Thoracic aorta (tissue), 2 donors: ENCODE measurements at regions not wholly inside any gene's neighbourhood (a gene's known extent, or its start where the extent isn't known, plus 50 kb on each side); places are given as distances from the start of the nearest gene placed in this dataset.
"Not testable (repeated sequence)": the region's sequence is repeated elsewhere in the genome, so short reads cannot be mapped to it uniquely, and the experiment has no call there.

Experiments
- ATAC-seq: fragments of 150-250 bp; one replicate; pipeline ENCODE4 v1.8.0; 2017; ENCODE audit warnings: low read depth; ENCODE audit not compliant: insufficient number of reproducible peaks, low FRiP score
- DNase-seq: peaks from one replicate; pipeline ENCODE4 v3.0.0-alpha.2; 2020; ENCODE audit warnings: low spot score
- H3K27ac ChIP-seq, 2 donors: fragments of 200-600 bp; sonication (generic); 1 replicate in 1 of 2; 2 replicates in 1 of 2; pipeline ENCODE4 v1.5.1; 2016; ENCODE audit warnings: mild to moderate bottlenecking in 2 of 2, moderate library complexity in 2 of 2
- H3K27me3 ChIP-seq: fragments of 200-600 bp; sonication (generic); replicated peaks from 2 replicates; pipeline ENCODE4 v1.6.0; 2016; ENCODE audit warnings: mild to moderate bottlenecking; ENCODE audit not compliant: insufficient read depth
- H3K36me3 ChIP-seq: fragments of 200-600 bp; sonication (generic); one replicate; pipeline ENCODE4 v1.5.1; 2016
- H3K4me1 ChIP-seq, 2 donors: fragments of 200-600 bp; sonication (generic); 1 replicate in 1 of 2; 2 replicates in 1 of 2; pipeline versions ENCODE4 v1.5.1 to v1.6.0; 2016; ENCODE audit warnings: low read depth in 2 of 2, mild to moderate bottlenecking in 1 of 2; ENCODE audit not compliant: control insufficient read depth in 1 of 2
- H3K4me3 ChIP-seq: fragments of 200-600 bp; sonication (generic); 2 replicates; pipeline ENCODE4 v1.5.1; 2016; ENCODE audit warnings: mild to moderate bottlenecking
- H3K9me3 ChIP-seq: fragments of 200-600 bp; sonication (generic); 2 replicates; pipeline ENCODE4 v1.5.1; 2016
- CTCF ChIP-seq: fragments of 200-600 bp; sonication (generic); IDR thresholded peaks from one replicate; pipeline ENCODE4 v1.5.1; 2019; ENCODE audit warnings: antibody characterized with exemption

DNA sequence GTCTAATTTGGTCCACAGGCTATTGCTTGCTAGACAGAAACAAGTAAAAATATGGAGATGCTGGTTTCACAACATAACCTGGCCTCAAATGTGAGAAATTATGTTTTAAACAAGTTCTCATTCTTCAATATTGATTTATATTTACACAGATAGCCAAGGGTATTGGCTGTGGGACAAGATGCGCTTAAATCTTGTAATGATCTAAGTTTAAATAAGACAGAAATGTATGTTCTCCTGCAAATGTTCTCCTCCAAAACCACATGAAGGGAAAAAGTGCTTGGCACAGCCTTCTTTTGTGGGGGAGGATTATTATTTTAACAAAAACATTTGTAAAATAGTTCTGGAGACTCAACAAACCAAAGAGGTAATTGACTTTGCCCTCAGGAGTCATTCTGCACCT is 356.0 kb downstream of the DMAC1 start:
- ATAC-seq: no peak
- no peaks in the 10 kb centered on the region for H3K36me3 ChIP-seq
- peaks cover 0 to 6% of the 10 kb centered on the region in 2 donors for H3K4me1 ChIP-seq
- H3K9me3 ChIP-seq: no peaks in the 10 kb centered on the region
- no peak for DNase-seq
- no peaks in the 10 kb centered on the region for H3K27me3 ChIP-seq
- no peak overlapping the region for H3K4me3 ChIP-seq
- no peak overlapping the region for H3K27ac ChIP-seq
- no peak for TF ChIP-seq CTCF

DNA sequence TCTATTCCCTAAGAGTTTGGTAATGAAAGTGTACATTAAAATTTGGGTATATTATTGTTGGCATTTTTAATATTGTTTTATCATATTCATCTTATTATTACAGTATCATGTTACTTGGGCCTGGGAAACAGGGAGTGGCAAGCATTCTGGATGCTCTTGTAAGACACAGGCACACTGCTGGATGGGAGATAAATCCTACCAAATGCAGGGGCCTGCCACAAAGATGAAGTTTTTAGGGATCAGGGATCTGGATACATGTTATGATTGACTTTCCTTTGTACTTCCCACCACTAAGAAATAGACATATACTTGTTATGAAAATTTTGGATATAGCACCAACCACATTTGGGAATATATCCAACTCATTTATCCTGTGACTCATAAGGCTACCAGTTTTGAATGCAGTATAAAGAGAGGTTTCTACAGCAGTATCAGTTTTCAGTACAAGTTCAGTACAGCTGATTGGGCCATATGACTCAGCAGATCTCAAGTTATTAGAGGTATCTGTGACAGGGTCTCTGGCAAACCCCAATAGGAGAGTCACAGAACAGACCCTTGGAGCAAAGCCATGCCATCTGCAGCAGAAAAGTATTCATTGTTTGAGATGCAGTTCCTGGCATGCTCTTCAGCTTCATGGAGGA is 360.1 kb downstream of the DMAC1 start:
- no peaks in the 10 kb centered on the region for H3K9me3 ChIP-seq
- ATAC-seq (no peak), DNase-seq (no peak)
- H3K4me1 ChIP-seq: peaks cover 0 to 6% of the 10 kb centered on the region in 2 donors
- H3K36me3 ChIP-seq: no peaks in the 10 kb centered on the region
- TF ChIP-seq CTCF: no peak
- H3K27me3 ChIP-seq: no peaks in the 10 kb centered on the region
- no peak overlapping the region for H3K4me3 ChIP-seq
- H3K27ac ChIP-seq: no peak overlapping the region

GRCh38 chr9:7436754-7437153 is 362.8 kb downstream of the DMAC1 start:
- peaks cover 7% of the 10 kb centered on the region for H3K9me3 ChIP-seq
- no peak for DNase-seq
- no peak for TF ChIP-seq CTCF
- H3K27ac ChIP-seq: no peak overlapping the region
- H3K27me3 ChIP-seq: no peaks in the 10 kb centered on the region
- H3K4me1 ChIP-seq: no peaks in the 10 kb centered on the region
- H3K4me3 ChIP-seq: no peak overlapping the region
- H3K36me3 ChIP-seq: no peaks in the 10 kb centered on the region
- no peak for ATAC-seq

GRCh38 chr9:7433508-7434292 is 365.9 kb downstream of the DMAC1 start:
- H3K4me1 ChIP-seq: no peaks in the 10 kb centered on the region
- H3K4me3 ChIP-seq: no peak overlapping the region
- ATAC-seq (no peak), DNase-seq (no peak)
- peaks cover 7% of the 10 kb centered on the region for H3K9me3 ChIP-seq
- H3K27ac ChIP-seq: no peak overlapping the region
- no peaks in the 10 kb centered on the region for H3K27me3 ChIP-seq
- no peaks in the 10 kb centered on the region for H3K36me3 ChIP-seq
- TF ChIP-seq CTCF: no peak

DNA sequence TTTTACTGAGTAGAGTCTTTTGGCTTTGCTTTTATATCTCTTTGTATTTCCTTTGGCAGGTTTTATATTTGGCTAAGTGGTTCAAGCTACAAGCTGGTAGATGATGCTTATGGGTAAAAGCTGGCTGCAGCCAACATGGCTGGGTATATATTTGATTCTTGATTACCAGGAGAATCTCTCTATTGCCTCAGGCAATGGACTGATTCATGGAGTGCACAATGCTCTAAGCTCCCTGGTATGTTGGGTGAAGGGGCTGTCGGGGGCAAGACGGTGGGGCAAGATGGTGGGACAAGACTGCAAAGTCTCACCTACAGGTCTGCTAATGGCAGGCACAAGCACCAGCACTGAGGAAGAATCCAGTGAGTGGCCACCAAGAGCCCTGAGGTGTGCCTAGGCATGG is 366.6 kb downstream of the DMAC1 start:
- Histone ChIP-seq H3K9me3 (peaks cover 7% of the 10 kb centered on the region), H3K27me3 (no peaks in the 10 kb centered on the region), H3K27ac (no peak overlapping the region), H3K4me3 (no peak overlapping the region), H3K4me1 (no peaks in the 10 kb centered on the region), H3K36me3 (no peaks in the 10 kb centered on the region)
- TF ChIP-seq CTCF: no peak
- no peak for ATAC-seq
- no peak for DNase-seq

DNA sequence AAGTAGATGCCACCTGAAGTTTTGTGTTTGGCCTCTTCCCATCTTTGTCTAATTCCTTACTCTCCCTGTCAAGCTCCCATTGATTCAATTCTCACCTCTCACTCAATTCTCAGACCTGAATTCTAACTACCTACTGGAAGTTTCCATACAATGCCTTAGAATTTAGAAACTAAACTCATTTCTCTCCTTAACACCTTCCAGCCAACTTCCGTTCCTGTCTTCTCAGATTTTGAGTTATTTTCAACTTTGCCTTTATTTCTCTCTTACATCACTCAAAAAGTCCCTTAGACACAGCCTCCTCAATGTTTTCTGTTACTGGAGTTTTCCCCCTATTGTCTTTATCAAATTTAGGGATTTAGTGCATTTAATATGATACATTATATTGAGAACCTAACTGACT is 382.2 kb downstream of the DMAC1 start:
- not testable (repeated sequence) for H3K9me3 ChIP-seq, H3K4me1 ChIP-seq, H3K27me3 ChIP-seq, H3K27ac ChIP-seq, H3K36me3 ChIP-seq, ATAC-seq, H3K4me3 ChIP-seq, DNase-seq
